ENCODE measurements at regions not wholly inside any gene's neighbourhood (a gene's known extent, or its start where the extent isn't known, plus 50 kb on each side); places are given as distances from the start of the nearest gene placed in this dataset.

GRCh38 chr13:111886217-111886945, 180.6 kb upstream of the SOX1 start:
- TF ChIP-seq POLR2AphosphoS5 (IDR thresholded peaks at IDR 0.05): no peak
- TF ChIP-seq CTCF (IDR thresholded peaks at IDR 0.05): no peak
- TF ChIP-seq POLR2A (IDR thresholded peaks at IDR 0.05; ENCODE audit: low read depth): no peak

Measured in esophagus muscularis mucosa (tissue), 3 donors.